H9 (cell line): ENCODE measurements at regions not wholly inside any gene's neighbourhood (a gene's known extent, or its start where the extent isn't known, plus 50 kb on each side); places are given as distances from the start of the nearest gene placed in this dataset.
A peak's percentile ranks its signal among the peaks of the same experiment; 100 is the strongest.

Source experiments
- DNase-seq: peaks from one replicate; pipeline ENCODE4 v3.0.0-alpha.2; 2017
- H2AFZ ChIP-seq: one replicate; pipeline ENCODE4 v1.6.1; 2013; ENCODE audit warnings: mild to moderate bottlenecking, low read length, control low read depth, moderate library complexity
- H2AK5ac ChIP-seq: 2 replicates; pipeline ENCODE4 v1.6.1; 2013; ENCODE audit warnings: low read length, control low read depth, mixed read lengths; ENCODE audit not compliant: insufficient read length
- H2BK120ac ChIP-seq: one replicate; pipeline ENCODE4 v1.6.1; 2013; ENCODE audit warnings: low read depth, mild to moderate bottlenecking, low read length, control low read depth, inconsistent platforms; ENCODE audit not compliant: poor library complexity, severe bottlenecking
- H2BK12ac ChIP-seq: 2 replicates; pipeline ENCODE4 v1.6.1; 2013; ENCODE audit warnings: low read length, control low read depth, mixed read lengths, low read depth; ENCODE audit not compliant: insufficient read length
- H2BK15ac ChIP-seq: 2 replicates; pipeline ENCODE4 v1.6.1; 2013; ENCODE audit warnings: low read depth, low read length, control low read depth
- H2BK20ac ChIP-seq: one replicate; pipeline ENCODE4 v1.6.1; 2013; ENCODE audit warnings: low read depth, mild to moderate bottlenecking, low read length, control low read depth, inconsistent platforms; ENCODE audit not compliant: poor library complexity, severe bottlenecking
- H2BK5ac ChIP-seq: 2 replicates; pipeline ENCODE4 v1.6.1; 2013; ENCODE audit warnings: low read length, control low read depth, mixed read lengths; ENCODE audit not compliant: insufficient read length
- H3K14ac ChIP-seq: 2 replicates; pipeline ENCODE4 v1.6.1; 2013; ENCODE audit warnings: low read length, control low read depth; ENCODE audit not compliant: insufficient read depth
- H3K18ac ChIP-seq: 2 replicates; pipeline ENCODE4 v1.6.1; 2013; ENCODE audit warnings: low read depth, mild to moderate bottlenecking, mixed read lengths, low read length, control low read depth; ENCODE audit not compliant: insufficient read length
- H3K23ac ChIP-seq: 2 replicates; pipeline ENCODE4 v1.6.1; 2013; ENCODE audit warnings: low read length, control low read depth, mixed read lengths, low read depth; ENCODE audit not compliant: insufficient read length
- H3K23me2 ChIP-seq: 2 replicates; pipeline ENCODE4 v1.6.1; 2013; ENCODE audit warnings: low read depth, mild to moderate bottlenecking, mixed read lengths, low read length, control low read depth; ENCODE audit not compliant: insufficient read length, poor library complexity, severe bottlenecking
- H3K27ac ChIP-seq: 2 replicates; pipeline ENCODE4 v1.5.1; 2013; ENCODE audit warnings: low read length, control low read depth, mixed read lengths, low read depth; ENCODE audit not compliant: insufficient read length
- H3K27me3 ChIP-seq: 2 replicates; pipeline ENCODE4 v1.6.1; 2013; ENCODE audit warnings: low read length, control low read depth, inconsistent platforms; ENCODE audit not compliant: insufficient read depth
- H3K4ac ChIP-seq: 2 replicates; pipeline ENCODE4 v1.6.1; 2013; ENCODE audit warnings: low read depth, mild to moderate bottlenecking, control low read depth, inconsistent platforms, low read length, moderate library complexity
- H3K4me1 ChIP-seq: 2 replicates; pipeline ENCODE4 v1.6.1; 2013; ENCODE audit warnings: low read length, control low read depth, inconsistent platforms; ENCODE audit not compliant: insufficient read depth
- H3K4me2 ChIP-seq: 2 replicates; pipeline ENCODE4 v1.6.1; 2013; ENCODE audit warnings: low read length, control low read depth, mixed read lengths; ENCODE audit not compliant: insufficient read length, insufficient read depth
- H3K56ac ChIP-seq: 2 replicates; pipeline ENCODE4 v1.6.1; 2013; ENCODE audit warnings: low read depth, mild to moderate bottlenecking, mixed read lengths, low read length, control low read depth; ENCODE audit not compliant: insufficient read length
- H3K79me1 ChIP-seq: 2 replicates; pipeline ENCODE4 v1.6.1; 2013; ENCODE audit warnings: low read depth, mild to moderate bottlenecking, moderate library complexity, low read length, control low read depth, inconsistent platforms; ENCODE audit not compliant: insufficient read depth, poor library complexity, severe bottlenecking
- H3K79me2 ChIP-seq: 2 replicates; pipeline ENCODE4 v1.6.1; 2013; ENCODE audit warnings: low read length, control low read depth, inconsistent platforms; ENCODE audit not compliant: insufficient read depth
- H3K9ac ChIP-seq: 2 replicates; pipeline ENCODE4 v1.6.1; 2013; ENCODE audit warnings: low read length, control low read depth, mixed read lengths; ENCODE audit not compliant: insufficient read length; ENCODE audit errors: extremely low read depth
- H3K9me3 ChIP-seq: one replicate; pipeline ENCODE4 v1.6.1; 2013; ENCODE audit warnings: low read depth, low read length, inconsistent platforms; ENCODE audit not compliant: control insufficient read depth
- H3T11ph ChIP-seq: one replicate; pipeline ENCODE4 v1.6.1; 2013; ENCODE audit warnings: mild to moderate bottlenecking, low read length, control low read depth, inconsistent platforms
- H4K20me1 ChIP-seq: one replicate; pipeline ENCODE4 v1.6.1; 2013; ENCODE audit not compliant: control insufficient read depth, insufficient read length, insufficient read depth
- H4K5ac ChIP-seq: 2 replicates; pipeline ENCODE4 v1.6.1; 2013; ENCODE audit warnings: low read depth, mild to moderate bottlenecking, mixed read lengths, low read length, control low read depth; ENCODE audit not compliant: insufficient read length
- H4K8ac ChIP-seq: replicated peaks from 2 replicates; pipeline ENCODE4 v1.6.1; 2013; ENCODE audit warnings: low read length, control low read depth, mixed read lengths, low read depth; ENCODE audit not compliant: insufficient read length
- H4K91ac ChIP-seq: 2 replicates; pipeline ENCODE4 v1.6.1; 2013; ENCODE audit warnings: low read depth, mild to moderate bottlenecking, moderate library complexity, mixed read lengths, low read length, control low read depth; ENCODE audit not compliant: insufficient read length
- H3K27ac Mint-ChIP-seq, 3 experiments: 2 replicates in 2 of 3; 3 replicates in 1 of 3; pipeline ENCODE4 v1.8.0; 2020 to 2021; ENCODE audit warnings: mixed read lengths in 3 of 3, mild to moderate bottlenecking in 1 of 3, moderate library complexity in 1 of 3
- H3K27me3 Mint-ChIP-seq: 2 replicates; pipeline ENCODE4 v1.8.0; 2021; ENCODE audit warnings: low read depth, mild to moderate bottlenecking, moderate library complexity, mixed read lengths
- H3K36me3 Mint-ChIP-seq, 3 experiments: 2 replicates in 2 of 3; 3 replicates in 1 of 3; pipeline ENCODE4 v1.8.0; 2020 to 2021; ENCODE audit warnings: low read depth in 3 of 3, mixed read lengths in 3 of 3; ENCODE audit not compliant: insufficient read depth in 1 of 3
- H3K4me1 Mint-ChIP-seq, 2 experiments: 2 replicates each; pipeline ENCODE4 v1.8.0; 2020; ENCODE audit warnings: mixed read lengths in 2 of 2
- H3K4me3 Mint-ChIP-seq, 2 experiments: 2 replicates in 1 of 2; 3 replicates in 1 of 2; pipeline ENCODE4 v1.8.0; 2020 to 2021; ENCODE audit warnings: mild to moderate bottlenecking in 2 of 2, mixed read lengths in 2 of 2, moderate library complexity in 1 of 2
- H3K9me3 Mint-ChIP-seq, 2 experiments: 2 replicates in 1 of 2; 3 replicates in 1 of 2; pipeline ENCODE4 v1.8.0; 2020; ENCODE audit warnings: mild to moderate bottlenecking in 2 of 2, mixed read lengths in 2 of 2, moderate library complexity in 1 of 2
- WGBS: extraction: QIAGEN DNeasy Blood & Tissue Kit; methylation state at CpG from one replicate; pipeline ENCODE4 v1.1.7; 2013; ENCODE audit warnings: missing lambda C conversion rate, low lambda C conversion rate, mixed read lengths; ENCODE audit not compliant: insufficient read length; ENCODE audit errors: extremely low coverage; 5-methylcytosine and 5-hydroxymethylcytosine counted together
- TF ChIP-seq, protein P1 (sequence below): fragments of 200-600 bp; sonication (generic); conservative IDR thresholded peaks from 3 replicates; pipeline ENCODE4 v1.8.0; 2021; ENCODE audit warnings: antibody characterized with exemption, mild to moderate bottlenecking

DNA sequence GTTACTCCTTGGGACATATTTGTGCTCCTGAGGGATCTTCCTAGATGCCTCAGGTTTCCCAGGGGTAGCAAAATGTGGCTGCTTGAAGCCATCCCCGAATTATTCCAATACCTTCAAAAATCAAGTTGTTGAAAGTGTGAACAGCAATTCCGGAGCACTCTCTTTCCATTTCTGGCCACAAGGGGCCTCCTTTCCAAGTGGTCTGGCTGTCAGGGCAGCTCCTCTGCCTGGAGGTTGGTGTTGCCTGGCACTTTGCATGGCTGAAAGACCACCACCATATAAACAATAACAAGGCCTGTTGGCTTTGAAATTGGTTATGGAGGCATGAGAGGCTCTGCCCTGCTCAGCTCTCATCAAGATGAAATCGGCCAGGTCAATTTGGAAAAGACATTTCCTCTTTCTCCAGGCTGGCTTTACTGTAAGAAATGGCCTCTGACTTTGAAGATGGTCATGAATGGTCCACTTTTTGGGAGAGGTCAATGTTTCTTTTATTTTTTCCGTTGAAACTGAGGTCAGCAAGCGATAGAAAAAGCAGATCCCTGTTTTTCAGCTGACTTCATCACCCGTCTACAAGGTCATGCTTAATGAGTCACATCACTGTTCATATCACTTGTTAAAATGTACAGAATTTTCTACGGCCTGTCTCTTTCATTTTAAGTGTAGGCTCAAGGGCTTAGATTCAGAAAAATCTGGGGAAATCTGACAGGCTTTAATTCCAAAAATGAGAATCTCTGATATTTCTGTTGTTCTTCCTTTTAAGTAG, 481.1 kb upstream of the ZNF608 start:
- Histone ChIP-seq H3K23ac (no peak overlapping the region), H3K9ac (no peak overlapping the region), H2BK20ac (no peak overlapping the region), H3K4ac (no peak overlapping the region), H4K8ac (no peak overlapping the region), H3K14ac (no peak overlapping the region), H4K91ac (no peak overlapping the region), H3K79me1 (no peaks in the 10 kb centered on the region), H2BK5ac (no peak overlapping the region), H2BK12ac (no peak overlapping the region), H2BK15ac (no peak overlapping the region), H3K4me1 (no peaks in the 10 kb centered on the region), H2AK5ac (no peak overlapping the region), H3K27me3 (no peaks in the 10 kb centered on the region), H3K18ac (no peak overlapping the region), H3K4me2 (no peak overlapping the region), H3K23me2 (no peaks in the 10 kb centered on the region), H2BK120ac (no peak overlapping the region), H3K56ac (no peak overlapping the region), H3T11ph (no peak overlapping the region), H4K20me1 (no peaks in the 10 kb centered on the region), H3K9me3 (no peaks in the 10 kb centered on the region), H3K79me2 (no peaks in the 10 kb centered on the region), H4K5ac (no peak overlapping the region), H2AFZ (no peak overlapping the region), H3K27ac (no peak overlapping the region)
- H3K36me3 Mint-ChIP-seq, result peaks cover 2 to 6% (median 5%) of the 10 kb centered on the region in 3 experiments; a peak in 6 of 7 replicates
- DNase-seq, result peak; percentile 54
- H3K27me3 Mint-ChIP-seq, result no peaks in the 10 kb centered on the region
- TF ChIP-seq, protein P1, sequence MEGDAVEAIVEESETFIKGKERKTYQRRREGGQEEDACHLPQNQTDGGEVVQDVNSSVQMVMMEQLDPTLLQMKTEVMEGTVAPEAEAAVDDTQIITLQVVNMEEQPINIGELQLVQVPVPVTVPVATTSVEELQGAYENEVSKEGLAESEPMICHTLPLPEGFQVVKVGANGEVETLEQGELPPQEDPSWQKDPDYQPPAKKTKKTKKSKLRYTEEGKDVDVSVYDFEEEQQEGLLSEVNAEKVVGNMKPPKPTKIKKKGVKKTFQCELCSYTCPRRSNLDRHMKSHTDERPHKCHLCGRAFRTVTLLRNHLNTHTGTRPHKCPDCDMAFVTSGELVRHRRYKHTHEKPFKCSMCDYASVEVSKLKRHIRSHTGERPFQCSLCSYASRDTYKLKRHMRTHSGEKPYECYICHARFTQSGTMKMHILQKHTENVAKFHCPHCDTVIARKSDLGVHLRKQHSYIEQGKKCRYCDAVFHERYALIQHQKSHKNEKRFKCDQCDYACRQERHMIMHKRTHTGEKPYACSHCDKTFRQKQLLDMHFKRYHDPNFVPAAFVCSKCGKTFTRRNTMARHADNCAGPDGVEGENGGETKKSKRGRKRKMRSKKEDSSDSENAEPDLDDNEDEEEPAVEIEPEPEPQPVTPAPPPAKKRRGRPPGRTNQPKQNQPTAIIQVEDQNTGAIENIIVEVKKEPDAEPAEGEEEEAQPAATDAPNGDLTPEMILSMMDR, result peak; percentile 71
- WGBS, result no CpG with 5 or more reads among the region's 7 CpGs
- no peak overlapping the region; a peak in 1 of 7 replicates for H3K27ac Mint-ChIP-seq
- H3K9me3 Mint-ChIP-seq, result peaks cover 0 to 6% of the 10 kb centered on the region in 2 experiments; a peak in 3 of 5 replicates
- H3K4me3 Mint-ChIP-seq, result no peak overlapping the region
- H3K4me1 Mint-ChIP-seq, result peaks cover 0 to 3% of the 10 kb centered on the region in 2 experiments; a peak in 1 of 4 replicates
